Transverse colon (tissue), 4 donors: ENCODE measurements at regions not wholly inside any gene's neighbourhood (a gene's known extent, or its start where the extent isn't known, plus 50 kb on each side); places are given as distances from the start of the nearest gene placed in this dataset.

Experiments used
- EP300 ChIP-seq: sonication (generic); formaldehyde crosslinking; IDR thresholded peaks from one replicate; pipeline ENCODE4 v1.6.1; 2017; ENCODE audit warnings: antibody characterized with exemption, low read depth
- POLR2A ChIP-seq: fragments of 450-650 bp; IDR thresholded peaks from one replicate; pipeline ENCODE4 v1.6.1; 2016; ENCODE audit warnings: antibody characterized with exemption, mild to moderate bottlenecking, moderate library complexity
- POLR2AphosphoS5 ChIP-seq, 3 donors: sonication (generic); formaldehyde crosslinking; IDR thresholded peaks; one replicate each; pipeline ENCODE4 v1.6.1; 2016; ENCODE audit warnings: antibody characterized with exemption in 3 of 3
- TF ChIP-seq, protein P1 (sequence below), 5 experiments: fragments of 200-600 bp in 3 of 5; fragments of 450-650 bp in 2 of 5; sonication (generic) in 3 of 5; IDR thresholded peaks; 1 replicate in 2 of 5; 2 replicates in 3 of 5; pipeline ENCODE4 v1.5.1; 2016 to 2017; ENCODE audit warnings: antibody characterized with exemption in 5 of 5, inconsistent platforms in 3 of 5, mild to moderate bottlenecking in 2 of 5, moderate library complexity in 1 of 5

- TF ChIP-seq, protein P1, sequence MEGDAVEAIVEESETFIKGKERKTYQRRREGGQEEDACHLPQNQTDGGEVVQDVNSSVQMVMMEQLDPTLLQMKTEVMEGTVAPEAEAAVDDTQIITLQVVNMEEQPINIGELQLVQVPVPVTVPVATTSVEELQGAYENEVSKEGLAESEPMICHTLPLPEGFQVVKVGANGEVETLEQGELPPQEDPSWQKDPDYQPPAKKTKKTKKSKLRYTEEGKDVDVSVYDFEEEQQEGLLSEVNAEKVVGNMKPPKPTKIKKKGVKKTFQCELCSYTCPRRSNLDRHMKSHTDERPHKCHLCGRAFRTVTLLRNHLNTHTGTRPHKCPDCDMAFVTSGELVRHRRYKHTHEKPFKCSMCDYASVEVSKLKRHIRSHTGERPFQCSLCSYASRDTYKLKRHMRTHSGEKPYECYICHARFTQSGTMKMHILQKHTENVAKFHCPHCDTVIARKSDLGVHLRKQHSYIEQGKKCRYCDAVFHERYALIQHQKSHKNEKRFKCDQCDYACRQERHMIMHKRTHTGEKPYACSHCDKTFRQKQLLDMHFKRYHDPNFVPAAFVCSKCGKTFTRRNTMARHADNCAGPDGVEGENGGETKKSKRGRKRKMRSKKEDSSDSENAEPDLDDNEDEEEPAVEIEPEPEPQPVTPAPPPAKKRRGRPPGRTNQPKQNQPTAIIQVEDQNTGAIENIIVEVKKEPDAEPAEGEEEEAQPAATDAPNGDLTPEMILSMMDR (IDR thresholded peaks at IDR 0.05) = no peak
- TF ChIP-seq POLR2AphosphoS5 (IDR thresholded peaks at IDR 0.05) = no peak
- TF ChIP-seq POLR2A = no peak
- no peak for TF ChIP-seq EP300
Observed at GRCh38 chr7:50832744-50833143, 50.0 kb upstream of the GRB10 start.
